Cerebellar cortex (tissue), 1 donor: ENCODE measurements at regions not wholly inside any gene's neighbourhood (a gene's known extent, or its start where the extent isn't known, plus 50 kb on each side); places are given as distances from the start of the nearest gene placed in this dataset.

Experiments
- DNase-seq: peaks from one replicate; pipeline ENCODE4 v3.0.0-alpha.2; 2015; ENCODE audit warnings: low spot score

GRCh38 chr16:85256190-85256739 lies 144.0 kb upstream of the CIBAR2 start:
- DNase-seq = no peak

GRCh38 chr16:85257483-85257882 lies 145.2 kb upstream of the CIBAR2 start:
- DNase-seq = no peak

- DNase-seq = no peak
These were observed 145.9 kb upstream of the CIBAR2 start for GRCh38 chr16:85258166-85258565.

DNA sequence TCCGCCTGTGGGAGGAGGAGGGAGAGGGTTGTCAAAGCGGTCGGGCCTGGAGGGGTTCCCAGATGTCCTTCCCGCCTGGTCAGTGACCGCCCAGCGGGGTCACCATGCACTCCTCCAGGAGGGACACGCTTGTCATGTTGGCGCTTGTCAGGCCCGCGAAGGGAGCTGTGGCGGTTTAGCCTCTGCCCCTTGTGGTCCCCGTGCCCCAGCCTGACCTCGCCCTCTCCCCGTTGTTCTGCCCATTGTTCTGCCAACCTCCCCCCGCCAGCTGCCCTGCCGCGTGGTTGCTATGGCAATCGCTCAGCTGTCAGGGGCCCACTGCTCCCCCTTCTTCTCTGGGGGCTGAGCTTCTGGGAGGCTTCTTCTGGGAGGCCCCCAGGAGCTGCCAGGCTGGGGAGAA lies 146.4 kb upstream of the CIBAR2 start:
- no peak for DNase-seq

- DNase-seq = no peak
These were observed 147.0 kb upstream of the CIBAR2 start for GRCh38 chr16:85259115-85259831.

DNA sequence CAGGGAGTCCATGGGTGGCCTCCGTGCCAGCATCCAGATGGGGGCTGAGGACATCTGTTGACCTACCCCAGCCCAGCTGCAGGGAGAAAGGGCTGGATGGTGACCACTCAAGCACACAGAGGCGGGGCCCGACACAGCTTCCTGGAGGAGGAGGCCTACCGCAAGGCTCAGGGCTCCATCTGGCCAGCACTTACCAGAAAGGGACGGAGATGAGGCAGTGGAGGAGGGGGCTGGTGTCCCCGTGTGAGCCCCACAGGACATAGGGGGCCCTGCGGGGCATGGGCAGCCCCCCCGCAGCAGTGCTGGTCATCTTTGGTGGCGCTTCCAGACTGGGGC lies 147.5 kb upstream of the CIBAR2 start:
- no peak for DNase-seq

DNA sequence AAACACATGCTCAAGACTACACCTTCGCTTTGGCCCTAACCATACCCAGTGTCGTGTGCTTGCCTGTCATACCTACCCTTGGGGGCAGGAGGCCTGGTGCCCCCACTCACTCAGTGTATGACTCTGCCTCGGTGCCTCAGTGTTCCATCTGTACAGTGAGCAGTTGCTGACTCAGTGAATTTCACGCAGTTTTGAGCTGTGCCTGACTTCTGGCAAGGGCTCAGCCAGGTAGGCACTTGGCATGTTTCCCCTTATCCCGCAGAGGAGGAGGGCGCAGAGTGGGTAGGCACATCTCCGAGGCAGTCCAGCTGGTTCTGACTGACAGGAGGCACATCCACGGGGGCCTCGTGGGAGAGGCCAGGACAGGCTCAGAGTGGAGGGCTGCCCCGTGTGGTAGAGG lies 148.9 kb upstream of the CIBAR2 start:
- no peak for DNase-seq

GRCh38 chr16:85261657-85262557 lies 149.6 kb upstream of the CIBAR2 start:
- DNase-seq = no peak

GRCh38 chr16:85262558-85263238 lies 150.4 kb upstream of the CIBAR2 start:
- no peak for DNase-seq

- no peak for DNase-seq
These were observed 150.9 kb upstream of the CIBAR2 start for GRCh38 chr16:85263239-85263585.

- DNase-seq = no peak
These were observed 152.5 kb upstream of the CIBAR2 start for GRCh38 chr16:85264752-85265151.

DNA sequence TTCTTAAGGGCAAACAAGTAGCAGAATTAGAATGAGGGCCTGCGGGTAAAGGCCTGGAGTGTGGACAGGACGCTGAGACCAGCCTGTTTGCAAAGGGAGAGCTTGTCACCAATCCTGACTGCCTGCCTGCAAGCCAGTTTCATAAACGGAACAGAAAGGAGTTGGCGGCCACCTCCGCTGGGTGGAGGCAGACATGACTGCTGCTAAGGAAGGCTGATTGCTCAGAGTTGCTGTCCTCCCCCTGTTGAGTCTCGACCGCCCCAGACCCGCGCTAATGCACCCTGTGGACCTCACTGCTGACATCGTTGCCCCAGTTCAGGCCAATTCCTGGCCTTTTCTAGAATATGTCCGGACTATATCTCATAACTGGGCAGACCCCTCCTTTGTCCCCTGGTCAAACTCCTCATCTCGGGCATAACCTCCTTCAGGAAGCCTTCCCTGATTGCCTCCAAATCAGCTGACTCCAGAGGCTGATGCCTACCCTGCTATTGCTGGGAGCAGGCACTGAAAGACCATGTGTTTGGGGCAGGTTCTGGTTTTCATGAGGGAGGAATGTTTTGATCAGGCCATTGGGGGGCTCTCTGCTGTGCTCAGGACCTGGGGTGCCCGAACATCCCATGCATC lies 153.0 kb upstream of the CIBAR2 start:
- DNase-seq = no peak

GRCh38 chr16:85265810-85266209 lies 153.5 kb upstream of the CIBAR2 start:
- DNase-seq = no peak

DNA sequence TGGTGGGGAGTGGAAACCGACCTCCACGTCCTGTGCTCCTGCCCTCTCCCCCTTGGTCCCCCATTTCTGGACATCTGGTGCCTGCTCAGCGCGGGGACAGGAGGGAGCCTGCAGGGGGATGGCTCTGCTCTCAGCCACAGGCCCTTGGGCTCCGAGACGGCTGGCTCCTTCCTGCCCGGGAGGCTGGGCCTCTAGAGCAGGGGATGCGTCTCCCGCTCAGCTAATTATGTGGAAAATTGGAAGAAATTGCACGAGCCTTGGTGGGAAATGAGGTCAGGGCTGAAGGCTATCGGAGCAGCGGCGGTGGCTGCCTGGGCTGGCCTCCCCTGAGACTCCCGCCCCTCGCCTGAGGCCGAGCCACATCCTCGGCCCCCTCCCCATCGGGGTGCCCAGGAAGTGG lies 154.6 kb upstream of the CIBAR2 start:
- DNase-seq = no peak

DNA sequence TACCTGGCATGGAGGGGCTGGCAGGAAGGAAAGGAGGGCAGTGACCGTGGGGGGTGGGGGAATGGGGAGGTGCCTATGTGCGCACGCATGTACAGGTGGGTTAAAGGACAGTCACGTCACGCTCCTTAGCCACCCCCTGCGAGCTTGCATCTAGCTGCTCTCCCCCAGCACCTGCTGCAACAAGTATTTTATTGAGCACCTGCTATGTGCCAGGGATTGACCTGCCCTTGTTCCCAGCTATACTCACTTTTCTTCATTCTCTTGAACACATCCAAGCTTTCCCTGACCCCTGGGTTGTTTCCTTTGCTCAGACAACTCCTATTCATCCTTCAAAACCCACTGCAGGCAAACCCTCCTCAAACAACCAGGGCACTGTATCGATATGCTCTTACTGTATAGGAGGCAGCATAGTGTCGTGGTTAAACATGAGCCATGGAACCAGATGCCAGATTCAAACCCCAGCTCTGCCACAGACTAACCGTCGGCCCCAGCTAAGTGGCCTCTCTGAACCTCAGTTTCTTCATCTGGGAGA lies 155.2 kb upstream of the CIBAR2 start:
- DNase-seq = no peak

DNA sequence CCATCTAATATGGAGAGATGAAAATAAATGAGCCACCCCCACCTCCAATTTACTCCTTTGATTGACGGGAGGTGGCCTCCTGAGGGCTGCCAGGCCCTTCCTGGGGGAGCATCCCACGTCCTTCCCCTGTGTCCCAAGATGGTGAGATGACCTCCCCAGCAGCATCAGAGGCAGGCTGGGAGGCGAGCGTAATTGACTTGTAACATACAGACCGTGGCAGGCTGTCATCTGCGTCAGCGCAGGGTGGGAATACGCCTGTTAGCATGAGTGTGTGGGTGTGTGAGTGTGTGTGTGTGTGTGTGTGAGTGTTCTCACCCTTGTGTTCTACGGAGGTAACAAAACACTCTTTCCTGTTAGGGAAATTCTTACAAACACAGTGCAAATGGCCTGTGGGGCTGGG lies 156.9 kb upstream of the CIBAR2 start:
- no peak for DNase-seq

- no peak for DNase-seq
These were observed 158.1 kb upstream of the CIBAR2 start for GRCh38 chr16:85270374-85270773.

DNA sequence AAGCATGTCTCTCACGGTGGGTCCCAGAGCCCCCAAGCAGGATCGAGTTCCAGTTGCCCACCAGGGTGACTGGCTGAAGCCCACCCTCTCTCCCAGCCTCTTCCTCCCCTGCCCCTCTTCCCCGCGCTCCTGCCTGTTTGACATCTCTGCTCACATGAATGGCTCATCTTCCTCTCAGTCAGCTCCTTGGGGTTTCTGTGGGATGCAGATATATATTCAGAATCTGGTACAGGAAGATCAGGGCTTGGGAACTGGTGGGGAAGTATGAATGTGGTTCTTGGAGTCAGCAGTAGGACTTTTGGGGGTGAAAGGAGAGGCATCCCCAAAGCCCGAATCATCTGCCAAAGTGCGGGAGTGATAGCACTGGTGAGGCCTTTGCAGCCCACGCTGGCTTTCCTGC lies 158.9 kb upstream of the CIBAR2 start:
- no peak for DNase-seq

DNA sequence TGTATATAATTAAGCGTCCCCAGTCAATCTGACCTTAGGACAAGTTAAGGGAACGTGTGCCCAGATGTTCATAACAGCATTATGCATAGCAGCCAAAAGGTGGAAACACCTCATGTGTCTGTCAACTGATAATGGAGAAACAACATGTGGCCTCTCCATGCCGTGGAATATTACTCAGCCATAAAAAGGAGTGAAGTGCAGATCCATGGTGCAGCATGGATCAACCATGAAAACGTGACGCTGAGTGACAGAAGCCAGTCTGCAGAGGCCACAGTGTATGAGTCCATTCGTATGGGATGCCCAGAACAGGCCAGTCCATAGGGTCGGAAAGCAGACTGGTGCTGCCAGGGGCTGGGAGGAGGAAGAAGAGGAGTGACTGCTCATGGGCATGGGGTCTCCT lies 161.0 kb upstream of the CIBAR2 start:
- no peak for DNase-seq

DNA sequence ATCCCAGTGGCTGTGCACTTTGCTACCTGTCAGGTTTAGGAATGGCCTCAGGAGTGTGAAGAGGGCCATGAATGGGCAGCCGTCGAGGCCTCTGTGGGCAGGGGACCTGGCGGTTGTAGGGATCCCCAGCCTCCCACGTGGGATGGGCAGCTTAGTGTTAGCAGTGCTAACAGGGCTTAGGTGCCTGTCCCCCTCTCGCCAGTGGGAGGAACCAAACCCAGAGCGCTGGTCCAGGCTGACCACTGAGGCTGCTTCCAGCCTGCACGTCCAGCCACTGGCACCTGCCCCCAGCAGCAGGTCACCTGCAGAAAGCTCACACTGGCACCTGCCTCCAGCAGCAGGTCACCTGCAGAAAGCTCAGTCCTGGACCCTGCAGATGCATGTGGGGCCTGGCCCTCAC lies 162.2 kb upstream of the CIBAR2 start:
- DNase-seq = no peak

GRCh38 chr16:85274924-85275323 lies 162.7 kb upstream of the CIBAR2 start:
- peak; percentile 57 for DNase-seq
